Erythroblast (primary cell): ENCODE measurements at regions not wholly inside any gene's neighbourhood (a gene's known extent, or its start where the extent isn't known, plus 50 kb on each side); places are given as distances from the start of the nearest gene placed in this dataset.

Experiments
- GATA1 ChIP-seq: IDR thresholded peaks from 2 replicates; pipeline ENCODE4 v1.6.1; 2011; ENCODE audit warnings: low read depth, mild to moderate bottlenecking, control low read depth, low read length, moderate library complexity
- POLR2A ChIP-seq: IDR thresholded peaks from 2 replicates; pipeline ENCODE4 v1.6.1; 2011; ENCODE audit warnings: mild to moderate bottlenecking, low read length

DNA sequence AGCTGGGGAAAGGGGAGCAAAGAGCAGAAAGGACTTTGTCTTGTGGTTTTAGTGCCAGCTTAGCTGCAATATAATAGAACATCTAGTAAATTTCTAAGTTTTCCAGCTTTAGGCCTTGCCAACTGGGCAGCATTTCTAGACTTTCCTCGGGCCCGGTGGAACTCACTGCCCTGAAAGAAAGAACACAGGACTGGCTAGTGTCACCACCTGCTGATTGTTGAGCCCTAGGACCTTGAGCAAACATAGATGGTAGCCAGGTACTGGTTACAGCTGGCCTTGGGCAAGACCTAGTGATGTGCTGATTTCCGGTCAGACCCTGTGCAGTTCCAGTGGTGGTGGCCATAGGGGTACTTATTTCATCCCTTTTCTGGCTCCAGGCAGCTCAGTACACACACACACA lies 753.2 kb upstream of the B3GALT2 start:
- no peak for TF ChIP-seq POLR2A
- TF ChIP-seq GATA1: no peak
